ENCODE measurements at regions not wholly inside any gene's neighbourhood (a gene's known extent, or its start where the extent isn't known, plus 50 kb on each side); places are given as distances from the start of the nearest gene placed in this dataset.
"Not testable (repeated sequence)": the region's sequence is repeated elsewhere in the genome, so short reads cannot be mapped to it uniquely, and the experiment has no call there.

DNA sequence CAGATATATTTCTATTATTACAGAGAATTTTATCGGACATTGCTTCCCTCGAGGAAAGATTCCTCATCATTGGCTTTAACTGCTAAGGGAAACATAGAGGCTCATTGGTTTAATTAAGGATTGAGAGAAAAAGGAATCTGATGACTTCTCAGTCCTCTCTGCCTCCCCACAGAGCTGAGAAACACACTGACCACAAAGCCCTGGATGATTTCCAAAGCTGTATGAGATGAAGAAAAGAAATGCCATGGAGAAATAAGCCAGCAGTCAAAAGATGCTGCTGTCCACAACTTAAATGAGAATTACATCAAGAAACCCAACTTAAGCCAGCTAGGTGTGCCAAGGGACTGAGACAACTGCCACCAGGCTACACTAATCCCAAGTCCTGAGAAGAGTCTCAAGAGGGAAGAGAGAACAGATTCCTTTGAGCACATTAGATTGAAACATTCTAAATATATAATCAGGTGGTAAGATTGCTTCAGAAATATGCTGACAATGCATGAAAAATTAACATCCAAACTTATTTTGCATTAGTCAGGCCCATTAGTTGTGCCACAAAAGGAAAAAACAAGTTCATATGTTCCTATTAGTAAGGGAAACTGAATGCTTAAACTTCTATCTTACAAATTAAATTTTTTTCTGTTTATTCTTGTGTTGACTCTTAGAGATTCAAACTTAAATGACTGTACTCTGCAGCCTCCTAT, 308.1 kb upstream of the CYRIA start:
- Histone ChIP-seq H3K4me1 (ENCODE audit: insufficient read depth, low read length) (no peaks in the 10 kb centered on the region), H3K27ac (ENCODE audit: low read depth in 1 of 2, low read length in 2 of 2) (no peak overlapping the region), H3K36me3 (ENCODE audit: insufficient read depth, low read length) (no peaks in the 10 kb centered on the region), H3K27me3 (ENCODE audit: control insufficient read depth in 1 of 2, insufficient read depth in 2 of 2, low read length in 2 of 2) (no peaks in the 10 kb centered on the region), H3K4me3 (ENCODE audit: low read length) (no peak overlapping the region), H3K9me3 (ENCODE audit: control insufficient read depth in 1 of 2, insufficient read depth in 1 of 2, low read length in 2 of 2) (peaks cover 0 to 3% of the 10 kb centered on the region in 2 experiments)
- DNase-seq = no peak
- no peak for TF ChIP-seq CTCF (IDR thresholded peaks at IDR 0.05)
- CTCF ChIA-PET = no interaction called here
- ATAC-seq (ENCODE audit: poor library complexity) = no peak
- no peaks in the 10 kb centered on the region for H3K9me3 Mint-ChIP-seq
- H3K27me3 Mint-ChIP-seq = no peaks in the 10 kb centered on the region
- no peaks in the 10 kb centered on the region for H3K4me1 Mint-ChIP-seq (ENCODE audit: low read depth)
- no peaks in the 10 kb centered on the region for H3K36me3 Mint-ChIP-seq (ENCODE audit: low read depth)
- intact Hi-C loops (cut with DNase I, micrococcal nuclease) = no loop called here
- POLR2A ChIA-PET = no interaction called here
- H3K4me3 Mint-ChIP-seq = no peak overlapping the region
- no peak overlapping the region for H3K27ac Mint-ChIP-seq

DNA sequence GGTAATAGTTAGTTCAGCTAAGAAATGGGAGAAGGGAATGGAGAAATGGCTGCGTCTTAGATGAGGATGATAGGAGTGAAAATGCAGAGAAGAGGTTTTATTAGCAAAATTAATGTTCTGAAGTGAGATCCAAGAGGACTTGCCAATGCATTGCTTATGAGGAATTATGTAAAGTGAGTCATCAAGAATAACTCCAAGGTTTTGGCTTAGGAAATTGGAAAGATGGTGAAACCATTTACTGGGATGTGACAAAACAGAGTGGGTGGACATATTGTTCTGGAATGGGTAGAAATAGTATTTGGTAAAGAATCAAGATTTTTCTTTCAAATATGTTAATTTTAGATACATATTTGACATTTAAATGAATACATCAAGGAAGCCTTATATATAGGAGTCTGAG, 306.6 kb upstream of the CYRIA start:
- Histone ChIP-seq H3K27ac (ENCODE audit: low read depth in 1 of 2, low read length in 2 of 2) (no peak overlapping the region), H3K9me3 (ENCODE audit: control insufficient read depth in 1 of 2, insufficient read depth in 1 of 2, low read length in 2 of 2) (no peaks in the 10 kb centered on the region), H3K4me3 (ENCODE audit: low read length) (no peak overlapping the region), H3K27me3 (ENCODE audit: control insufficient read depth in 1 of 2, insufficient read depth in 2 of 2, low read length in 2 of 2) (no peaks in the 10 kb centered on the region), H3K4me1 (ENCODE audit: insufficient read depth, low read length) (no peaks in the 10 kb centered on the region), H3K36me3 (ENCODE audit: insufficient read depth, low read length) (no peaks in the 10 kb centered on the region)
- Mint-ChIP-seq H3K27me3 (no peaks in the 10 kb centered on the region), H3K36me3 (ENCODE audit: low read depth) (no peaks in the 10 kb centered on the region), H3K27ac (no peak overlapping the region), H3K4me3 (no peak overlapping the region), H3K9me3 (no peaks in the 10 kb centered on the region), H3K4me1 (ENCODE audit: low read depth) (no peaks in the 10 kb centered on the region)
- CTCF ChIA-PET = no interaction called here
- POLR2A ChIA-PET = no interaction called here
- no peak for ATAC-seq (ENCODE audit: poor library complexity)
- TF ChIP-seq CTCF (IDR thresholded peaks at IDR 0.05) = no peak
- DNase-seq = no peak
- intact Hi-C loops (cut with DNase I, micrococcal nuclease) = no loop called here

DNA sequence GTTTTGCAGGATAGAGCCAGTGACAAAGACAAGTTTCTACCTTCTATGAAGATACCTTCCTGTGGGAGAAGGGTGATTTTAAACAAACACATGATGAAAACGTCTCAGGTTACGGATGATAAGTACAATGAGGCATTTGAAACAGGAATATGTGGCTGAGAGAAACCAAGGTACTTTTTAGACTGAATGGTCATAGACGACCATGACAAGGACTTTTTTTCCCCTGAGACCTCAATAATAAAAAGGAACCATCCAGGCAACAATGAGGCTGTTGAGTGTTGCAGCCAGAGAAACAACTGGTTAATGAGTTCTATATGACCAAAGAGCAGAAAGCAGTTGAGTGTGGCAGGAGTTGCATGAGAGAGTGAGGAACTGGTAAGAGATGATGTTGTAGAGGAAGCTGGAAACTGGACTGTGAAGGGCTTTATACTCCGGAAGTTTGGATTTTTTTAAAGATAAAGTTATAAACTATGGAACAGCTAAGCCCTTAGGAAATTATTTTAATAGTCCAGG, 306.1 kb upstream of the CYRIA start:
- Histone ChIP-seq H3K9me3 (ENCODE audit: control insufficient read depth in 1 of 2, insufficient read depth in 1 of 2, low read length in 2 of 2) (no peaks in the 10 kb centered on the region), H3K4me3 (ENCODE audit: low read length) (no peak overlapping the region), H3K27me3 (ENCODE audit: control insufficient read depth in 1 of 2, insufficient read depth in 2 of 2, low read length in 2 of 2) (no peaks in the 10 kb centered on the region), H3K4me1 (ENCODE audit: insufficient read depth, low read length) (no peaks in the 10 kb centered on the region), H3K36me3 (ENCODE audit: insufficient read depth, low read length) (no peaks in the 10 kb centered on the region), H3K27ac (ENCODE audit: low read depth in 1 of 2, low read length in 2 of 2) (no peak overlapping the region)
- ChIA-PET POLR2A (no interaction called here), CTCF (no interaction called here)
- intact Hi-C loops (cut with DNase I, micrococcal nuclease) = no loop called here
- Mint-ChIP-seq H3K4me3 (no peak overlapping the region), H3K9me3 (no peaks in the 10 kb centered on the region), H3K36me3 (ENCODE audit: low read depth) (no peaks in the 10 kb centered on the region), H3K27ac (no peak overlapping the region), H3K4me1 (ENCODE audit: low read depth) (no peaks in the 10 kb centered on the region), H3K27me3 (no peaks in the 10 kb centered on the region)
- no peak for TF ChIP-seq CTCF (IDR thresholded peaks at IDR 0.05)
- DNase-seq = no peak
- ATAC-seq (ENCODE audit: poor library complexity) = no peak

DNA sequence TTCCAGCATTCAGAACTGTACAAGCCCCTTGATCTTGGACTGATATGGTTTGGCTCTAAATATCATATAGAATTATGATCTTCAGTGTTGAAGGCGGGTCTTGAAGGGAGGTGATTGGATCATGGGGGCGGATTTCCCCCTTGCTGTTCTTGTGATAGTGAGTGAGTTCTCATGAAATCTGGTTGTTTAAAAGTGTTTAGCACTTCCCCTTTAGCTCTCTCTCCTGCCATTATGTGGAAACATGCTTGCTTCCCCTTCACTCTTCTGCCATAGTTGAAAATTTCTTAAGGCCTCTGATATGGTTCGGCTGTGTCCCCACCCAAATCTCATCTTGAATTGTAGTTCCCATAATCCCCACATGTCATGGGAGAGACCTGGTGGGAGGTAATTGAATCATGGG, 305.3 kb upstream of the CYRIA start:
- H3K4me3 Mint-ChIP-seq; CTCF ChIA-PET; H3K36me3 ChIP-seq (ENCODE audit: insufficient read depth, low read length); H3K27me3 Mint-ChIP-seq; H3K4me1 Mint-ChIP-seq (ENCODE audit: low read depth); H3K27me3 ChIP-seq (ENCODE audit: control insufficient read depth in 1 of 2, insufficient read depth in 2 of 2, low read length in 2 of 2); H3K4me1 ChIP-seq (ENCODE audit: insufficient read depth, low read length); H3K4me3 ChIP-seq (ENCODE audit: low read length); DNase-seq; H3K27ac Mint-ChIP-seq; POLR2A ChIA-PET; H3K27ac ChIP-seq (ENCODE audit: low read depth in 1 of 2, low read length in 2 of 2); H3K9me3 Mint-ChIP-seq; H3K36me3 Mint-ChIP-seq (ENCODE audit: low read depth); H3K9me3 ChIP-seq (ENCODE audit: control insufficient read depth in 1 of 2, insufficient read depth in 1 of 2, low read length in 2 of 2); ATAC-seq (ENCODE audit: poor library complexity); intact Hi-C loops (cut with DNase I, micrococcal nuclease): not testable (repeated sequence)
